ENCODE measurements at regions not wholly inside any gene's neighbourhood (a gene's known extent, or its start where the extent isn't known, plus 50 kb on each side); places are given as distances from the start of the nearest gene placed in this dataset.

DNA sequence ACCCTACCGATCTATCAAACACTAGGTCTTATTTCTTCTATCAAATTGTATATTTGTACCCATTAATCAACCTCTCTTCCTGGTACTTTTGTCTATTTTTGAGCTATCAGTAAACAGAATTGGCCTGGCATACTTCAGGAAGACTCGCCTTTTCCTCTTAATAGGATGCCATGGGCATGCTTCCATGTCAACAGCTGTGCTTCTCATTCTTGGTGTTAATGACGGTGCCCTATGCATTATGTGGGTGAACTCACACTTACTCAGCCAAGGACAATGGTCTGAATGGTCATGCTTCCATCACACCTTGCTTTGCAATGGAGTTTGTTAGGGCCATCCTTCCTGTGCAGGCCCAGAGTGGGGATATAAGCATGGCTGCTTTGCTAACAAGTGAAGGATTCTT, 521.8 kb downstream of the MIAT start:
- DNase-seq (ENCODE audit: low read depth) = no peak

GRCh38 chr22:27181537-27181936, 524.1 kb downstream of the MIAT start:
- no peak for DNase-seq (ENCODE audit: low read depth)

DNA sequence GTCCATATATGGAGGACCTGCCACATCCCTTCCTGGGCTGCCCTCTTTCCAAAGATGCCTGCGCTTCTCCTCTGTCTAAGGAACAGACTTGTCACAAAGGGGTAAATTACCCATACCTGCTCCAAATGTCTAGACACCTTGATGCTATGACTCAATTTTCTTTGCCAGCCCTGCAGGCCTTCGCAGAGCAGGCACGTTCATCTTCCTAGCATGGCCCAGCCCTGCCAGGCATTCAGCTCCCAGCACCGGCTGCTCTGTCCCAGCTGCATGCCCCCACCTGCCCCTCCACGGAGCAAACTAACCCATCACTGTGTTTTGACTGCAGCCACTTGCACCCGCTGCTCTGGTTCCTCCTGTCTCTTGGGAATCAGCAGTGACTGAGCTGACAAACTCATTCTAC, 526.1 kb downstream of the MIAT start:
- DNase-seq (ENCODE audit: low read depth) = no peak

DNA sequence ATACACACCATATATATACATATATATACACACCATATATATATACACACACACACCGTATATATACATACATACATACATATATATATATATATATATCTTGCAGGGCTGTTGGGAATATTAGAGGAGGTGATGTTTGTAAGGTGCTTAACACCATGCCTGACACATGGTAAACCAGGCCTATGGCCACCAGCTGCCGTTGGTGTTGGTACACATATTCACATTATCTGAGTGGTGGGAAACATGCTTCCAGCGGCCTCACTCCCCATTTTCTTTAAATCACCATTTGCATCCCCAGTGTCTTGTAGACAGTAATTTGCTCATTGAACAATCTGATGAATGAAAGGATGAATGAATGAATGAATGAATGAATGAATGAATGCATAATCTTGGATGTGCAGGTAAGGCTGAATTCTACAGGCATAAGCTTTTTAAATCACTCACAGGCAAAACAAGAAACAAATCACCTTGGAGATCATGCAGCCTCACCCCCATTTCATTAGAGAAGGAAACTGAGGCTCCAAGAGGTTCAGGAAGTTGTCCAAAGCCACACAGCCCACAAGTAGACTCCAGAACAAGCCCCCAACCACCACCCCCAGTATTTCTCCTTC, 527.8 kb downstream of the MIAT start:
- no peak for DNase-seq (ENCODE audit: low read depth)

DNA sequence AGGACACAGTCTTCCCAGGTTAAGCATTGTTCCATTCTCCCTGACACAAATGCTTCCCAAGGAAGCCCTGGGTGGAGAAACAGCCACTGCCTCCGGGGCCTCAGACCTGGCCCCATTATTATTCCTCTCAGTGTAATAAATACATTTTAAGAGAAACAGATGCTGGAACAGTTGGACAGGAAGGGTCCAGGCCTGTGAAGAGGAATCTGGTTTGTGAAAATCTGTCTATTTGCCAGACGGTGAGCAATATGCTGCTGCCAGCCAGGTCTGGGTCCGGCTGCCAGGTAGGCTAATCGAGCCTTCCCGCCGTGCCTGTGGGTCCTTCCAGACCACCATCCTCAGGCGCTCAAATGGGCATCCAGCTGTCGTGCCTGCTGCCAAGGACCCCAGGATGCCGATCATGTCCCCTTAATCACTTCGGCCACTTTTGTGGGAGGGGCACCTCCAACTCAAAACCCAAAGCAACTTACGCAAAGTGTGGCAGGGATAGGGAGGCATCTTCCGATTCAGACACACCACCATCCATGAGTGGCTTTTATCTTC, 528.4 kb downstream of the MIAT start:
- DNase-seq (ENCODE audit: low read depth) = no peak

DNA sequence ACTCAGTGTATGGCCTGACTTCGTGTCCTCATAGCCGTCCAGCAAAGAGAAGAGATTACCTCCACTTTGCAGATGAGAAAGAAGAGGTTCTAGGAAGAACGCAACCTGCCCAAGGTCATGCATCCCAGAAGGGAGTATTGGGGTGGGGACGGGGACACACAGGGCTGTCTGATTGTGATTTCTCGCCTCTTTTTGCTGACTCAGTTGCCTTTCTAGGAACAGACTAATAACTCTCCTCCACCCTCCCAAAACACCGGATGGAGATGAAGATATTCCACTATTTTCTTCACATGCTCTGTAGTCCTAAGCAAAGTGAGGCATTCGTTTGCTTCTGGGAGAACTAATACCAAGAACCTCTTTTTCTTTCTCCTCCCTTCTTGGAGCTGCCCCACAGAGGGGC, 529.3 kb downstream of the MIAT start:
- no peak for DNase-seq (ENCODE audit: low read depth)

GRCh38 chr22:27192135-27192829, 534.9 kb downstream of the MIAT start:
- no peak for DNase-seq (ENCODE audit: low read depth)

DNA sequence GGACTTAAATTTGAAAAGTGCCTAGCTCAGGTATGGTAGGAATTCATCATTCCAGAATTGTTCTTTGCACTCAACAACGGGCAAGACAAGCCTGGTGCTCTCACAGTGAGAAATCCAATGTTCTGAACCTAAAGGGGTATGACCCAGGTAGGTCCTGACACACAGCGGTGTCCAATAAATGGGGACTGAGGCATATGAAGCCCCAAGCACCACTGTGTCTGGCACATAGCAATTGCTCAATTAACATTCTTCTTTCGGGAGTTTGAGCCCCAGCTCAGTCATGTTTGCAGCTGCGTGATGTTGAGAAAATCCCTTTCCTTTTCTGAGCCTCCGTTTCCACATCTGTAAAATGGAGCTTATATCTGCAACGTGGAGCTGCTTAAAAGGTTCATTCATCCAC, 535.8 kb downstream of the MIAT start:
- no peak for DNase-seq (ENCODE audit: low read depth)

DNA sequence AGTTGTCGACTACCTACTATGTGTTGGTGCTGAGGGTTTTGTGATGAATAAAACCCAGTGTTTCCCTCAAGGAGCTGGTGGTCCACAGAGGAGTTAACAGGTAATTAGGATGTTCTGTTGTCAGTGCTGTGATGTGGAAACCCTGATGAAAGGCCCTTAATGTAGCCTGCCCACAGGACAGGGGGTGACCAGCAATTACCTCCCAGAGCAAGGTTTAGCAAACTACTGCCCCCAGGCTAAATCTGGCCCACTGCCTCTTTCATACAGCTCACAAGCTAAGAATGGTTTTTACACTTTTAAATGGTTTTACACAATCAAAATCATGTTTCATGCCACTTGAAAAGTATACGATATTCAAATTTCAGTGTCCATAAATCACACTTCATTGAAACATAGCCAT, 536.2 kb downstream of the MIAT start:
- no peak for DNase-seq (ENCODE audit: low read depth)

DNA sequence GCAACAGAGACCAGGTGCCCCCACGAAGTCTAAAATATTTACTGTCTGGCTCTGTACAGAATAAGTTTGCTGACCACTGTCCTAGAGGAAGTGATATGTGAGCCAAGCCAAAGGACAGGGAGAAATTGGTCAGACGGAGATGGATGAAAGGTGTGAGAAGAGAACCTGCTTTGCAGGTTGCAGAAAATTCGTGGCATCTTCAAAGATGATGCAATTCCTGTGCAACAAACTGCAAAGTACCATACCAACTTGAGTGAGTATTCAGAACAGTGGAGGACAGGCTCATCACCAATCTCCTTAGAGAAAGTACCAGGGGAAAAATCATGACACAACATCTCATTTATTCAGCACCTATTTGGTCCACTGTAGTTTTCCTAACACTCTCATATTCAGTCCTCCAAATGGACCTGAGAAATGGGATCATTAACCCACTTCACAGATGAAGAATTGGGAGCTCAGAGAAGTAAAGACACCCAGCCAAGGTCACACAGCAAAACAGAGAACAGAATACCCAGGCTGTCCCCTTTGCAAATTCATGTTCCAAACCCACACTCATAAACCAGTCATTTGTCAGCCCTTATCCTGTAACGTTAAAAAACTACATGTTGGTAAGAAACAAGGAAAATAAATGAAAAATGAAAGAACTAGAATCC, 536.8 kb downstream of the MIAT start:
- DNase-seq (ENCODE audit: low read depth) = no peak

DNA sequence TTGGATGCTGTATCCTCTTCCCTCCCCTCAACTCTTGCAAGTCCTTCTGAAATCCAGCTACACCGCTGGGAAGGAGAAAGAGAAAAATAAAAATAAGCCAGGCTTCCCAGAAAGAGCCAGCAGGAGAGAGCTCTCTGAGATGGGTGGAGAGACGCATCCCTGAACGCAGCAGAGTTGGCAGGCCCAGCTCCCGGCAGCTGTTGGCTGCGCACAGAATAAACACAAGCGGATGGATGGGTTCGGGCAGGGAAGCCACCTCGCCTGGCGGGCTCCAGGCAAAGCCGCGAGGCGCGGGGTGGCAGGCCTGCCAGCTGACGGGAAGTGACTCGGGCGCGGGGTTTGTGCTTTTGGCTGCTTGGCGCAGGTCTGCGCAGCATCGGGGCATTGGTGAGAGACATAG, 537.7 kb downstream of the MIAT start:
- DNase-seq (ENCODE audit: low read depth) = no peak

DNA sequence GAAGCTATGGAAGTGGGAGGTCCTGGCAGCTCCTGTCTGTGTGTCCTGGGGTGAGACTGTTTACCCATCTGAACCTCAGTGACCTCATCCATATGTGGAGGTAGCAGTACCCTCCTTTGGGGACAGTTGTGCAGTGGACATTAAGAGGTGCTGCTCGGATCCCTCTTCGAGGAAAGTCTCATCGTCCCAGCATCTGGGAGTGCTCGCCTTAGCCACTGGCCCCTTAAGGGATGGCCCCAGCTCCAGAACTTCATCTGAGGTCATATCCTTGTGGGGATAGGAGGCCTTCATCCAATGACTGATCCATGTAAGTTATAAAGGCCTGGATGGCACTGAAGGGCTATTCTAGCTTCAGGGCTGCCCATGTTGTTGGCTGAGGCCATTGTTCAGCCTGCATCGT, 538.1 kb downstream of the MIAT start:
- no peak for DNase-seq (ENCODE audit: low read depth)

DNA sequence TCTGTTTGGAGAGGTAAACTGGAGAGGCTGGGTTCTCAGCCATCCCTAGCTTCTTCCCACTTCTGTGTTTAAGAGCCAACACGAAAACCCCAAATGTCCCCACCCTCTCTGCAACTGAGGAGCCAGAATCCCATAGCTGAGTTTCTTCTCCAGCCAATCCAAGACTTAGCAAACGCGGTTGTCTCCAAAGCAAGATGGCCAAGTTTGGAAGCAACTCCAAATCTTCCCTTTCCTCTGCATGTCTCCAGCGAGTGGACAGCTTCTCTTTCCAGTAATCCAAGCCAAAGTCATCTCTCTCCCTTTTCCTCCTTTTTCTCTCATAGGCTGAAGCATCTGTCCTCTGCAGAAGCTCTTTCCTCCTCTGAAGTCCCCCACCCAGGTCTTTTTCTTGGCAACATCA, 539.2 kb downstream of the MIAT start:
- no peak for DNase-seq (ENCODE audit: low read depth)

GRCh38 chr22:27197052-27197451, 539.7 kb downstream of the MIAT start:
- DNase-seq (ENCODE audit: low read depth) = no peak

- no peak for DNase-seq (ENCODE audit: low read depth)
These were observed 540.2 kb downstream of the MIAT start for GRCh38 chr22:27197618-27198017.

DNA sequence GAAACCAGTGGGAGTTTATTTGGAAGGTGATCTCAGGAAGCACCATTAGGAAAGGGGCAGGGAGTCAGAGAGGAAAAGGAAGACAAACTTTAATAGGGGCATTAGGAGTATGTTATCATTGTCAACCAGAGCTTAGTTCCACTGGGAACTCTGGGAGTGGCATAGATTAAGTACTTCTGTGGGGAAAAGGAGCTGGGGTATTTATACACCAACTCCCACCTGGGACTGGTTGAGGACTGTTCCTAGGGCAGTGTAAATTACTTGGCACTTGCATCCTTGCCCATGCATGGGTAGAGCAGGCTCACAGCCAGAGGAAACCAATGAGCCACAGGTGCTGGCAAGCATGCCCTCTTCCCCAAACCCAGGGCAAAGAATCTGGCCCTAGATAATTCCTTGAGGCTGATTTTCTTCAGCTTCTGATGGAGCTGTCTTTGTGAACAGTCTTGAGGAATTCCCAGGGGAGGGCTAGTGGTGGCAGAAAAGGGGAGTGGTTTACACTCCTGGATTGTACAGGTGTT, 541.2 kb downstream of the MIAT start:
- no peak for DNase-seq (ENCODE audit: low read depth)

- DNase-seq (ENCODE audit: low read depth) = no peak
These were observed 542.0 kb downstream of the MIAT start for GRCh38 chr22:27199354-27199753.

DNA sequence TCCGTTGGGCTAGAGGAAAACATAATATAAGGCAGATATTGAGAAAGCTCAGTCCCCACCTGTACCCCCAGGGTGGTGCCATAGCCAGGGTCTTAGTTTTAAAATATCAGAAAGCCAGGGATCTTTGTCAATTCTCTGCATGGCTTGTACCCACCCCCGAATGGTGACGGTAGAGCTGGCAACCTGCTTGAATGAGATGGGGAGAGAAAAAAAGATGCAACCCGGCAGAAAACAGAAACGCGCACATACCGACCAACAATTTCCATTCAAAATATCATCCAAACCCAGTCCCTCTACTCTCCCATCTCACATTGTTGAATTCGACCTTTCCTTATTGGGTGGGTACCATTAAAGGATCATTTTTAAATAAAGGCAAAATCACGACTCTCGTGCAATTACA, 543.9 kb downstream of the MIAT start:
- no peak for DNase-seq (ENCODE audit: low read depth)

DNA sequence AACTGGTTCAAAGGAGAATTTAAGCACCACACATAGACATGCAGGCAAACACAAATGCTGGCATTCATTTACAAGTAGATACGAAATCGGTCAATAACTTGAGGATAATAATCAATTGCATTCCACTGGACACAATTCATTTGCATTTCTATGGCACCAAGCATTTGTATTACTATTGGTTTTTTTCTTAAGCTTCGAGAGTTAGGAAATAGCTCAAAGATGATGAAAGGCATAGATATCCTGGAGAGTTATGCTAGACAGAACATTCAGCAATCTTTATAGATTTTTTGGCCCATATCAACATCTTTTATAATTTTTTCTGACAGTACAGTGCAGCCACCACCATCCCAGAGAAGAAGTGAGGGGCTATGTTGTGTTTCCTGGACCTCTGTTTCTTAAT, 544.4 kb downstream of the MIAT start:
- DNase-seq (ENCODE audit: low read depth) = no peak

- DNase-seq (ENCODE audit: low read depth) = no peak
These were observed 545.9 kb downstream of the MIAT start for GRCh38 chr22:27203276-27203660.

DNA sequence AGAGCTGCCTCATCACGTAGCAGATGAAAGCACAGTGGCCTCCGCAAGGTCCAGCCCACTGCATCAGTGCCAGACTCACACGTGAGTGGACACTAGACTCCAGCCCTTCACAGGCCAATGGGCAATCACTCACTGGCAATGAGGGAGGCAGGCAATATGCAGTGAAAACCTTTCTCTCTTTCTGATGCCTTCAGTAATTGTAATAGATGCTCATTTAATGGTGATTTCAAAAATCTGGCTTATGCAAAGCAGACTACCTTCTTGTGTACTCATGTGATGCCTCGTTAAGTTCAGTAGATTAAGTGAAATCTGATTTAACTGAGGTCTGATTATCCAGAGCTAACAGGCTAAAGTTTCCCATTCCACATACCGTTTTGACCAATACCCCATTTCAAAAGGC, 546.9 kb downstream of the MIAT start:
- DNase-seq (ENCODE audit: low read depth) = no peak

- DNase-seq (ENCODE audit: low read depth) = no peak
These were observed 547.4 kb downstream of the MIAT start for GRCh38 chr22:27204817-27205216.

Data from activated T-cell treated with anti-CD3 and anti-CD28 coated beads for 1 hour (primary cell).